NCI-H82 treated with DMSO at 0.1 percent for 48 hours (cell line): ENCODE measurements at regions not wholly inside any gene's neighbourhood (a gene's known extent, or its start where the extent isn't known, plus 50 kb on each side); places are given as distances from the start of the nearest gene placed in this dataset.
A peak's percentile ranks its signal among the peaks of the same experiment; 100 is the strongest.

Source experiments
- DNase-seq: peaks from one replicate; lab custom pipeline; 2025; ENCODE audit not compliant: unreplicated experiment; lab: John Stamatoyannopoulos, UW

- no peak for DNase-seq
These were observed 75.3 kb upstream of the MGAT4C start for GRCh38 chr12:86331457-86331856.

- peak; percentile 22 for DNase-seq
These were observed 74.8 kb upstream of the MGAT4C start for GRCh38 chr12:86331012-86331411.

- DNase-seq: no peak
These were observed 56.0 kb upstream of the MGAT4C start for GRCh38 chr12:86312232-86312631.
